Head of caudate nucleus (tissue), 42 donors: ENCODE measurements at regions not wholly inside any gene's neighbourhood (a gene's known extent, or its start where the extent isn't known, plus 50 kb on each side); places are given as distances from the start of the nearest gene placed in this dataset.
A peak's percentile ranks its signal among the peaks of the same experiment; 100 is the strongest.

Experiments used
- DNase-seq, 42 donors: peaks; one replicate each; pipeline versions ENCODE4 v3.0.0 to v3.0.0-alpha.2; 2020 to 2021; ENCODE audit warnings: mixed read lengths in 7 of 42
- intact Hi-C: fragments of 100-400 bp; cut with DNase I; formaldehyde crosslinking; loops from one replicate; pipeline ENCODE4 v1.15.0; 2022

- intact Hi-C loops: no loop called here
- DNase-seq: peak in 5 of 42 donors; percentile 12 to 53 (median 26)
Measured at GRCh38 chr1:60299581-60299980, 226.0 kb upstream of the C1orf87 start.

GRCh38 chr1:60298290-60298689, 224.7 kb upstream of the C1orf87 start:
- intact Hi-C loops: no loop called here
- no peak for DNase-seq

- intact Hi-C loops: no loop called here
- no peak for DNase-seq
Measured at GRCh38 chr1:60296794-60297193, 223.2 kb upstream of the C1orf87 start.

- no peak for DNase-seq
- intact Hi-C loops: no loop called here
Measured at GRCh38 chr1:60292140-60292539, 218.6 kb upstream of the C1orf87 start.

- peak in 21 of 42 donors; percentile 2 to 65 (median 26) for DNase-seq
- intact Hi-C loops: no loop called here
Measured at GRCh38 chr1:60290393-60290792, 216.8 kb upstream of the C1orf87 start.

- intact Hi-C loops: loop anchor here (10.0 kb wide), 1 partner anchor 757 kb away; no protein-coding TSS in a partner anchor
- peak in 24 of 42 donors; percentile 12 to 79 (median 28) for DNase-seq
Measured at GRCh38 chr1:60287536-60287935, 214.0 kb upstream of the C1orf87 start.

GRCh38 chr1:60283690-60284089, 210.1 kb upstream of the C1orf87 start:
- intact Hi-C loops: loop anchor here (10.0 kb wide), 1 partner anchor 761 kb away; no protein-coding TSS in a partner anchor
- no peak for DNase-seq

- peak; percentile 45 to 90 (median 76) for DNase-seq
- intact Hi-C loops: loop anchor here (10.0 kb wide), 1 partner anchor 763 kb away; no protein-coding TSS in a partner anchor
Measured at GRCh38 chr1:60281360-60281932, 207.9 kb upstream of the C1orf87 start.

- no peak for DNase-seq
- intact Hi-C loops: loop anchor here (10.0 kb wide), 1 partner anchor 764 kb away; no protein-coding TSS in a partner anchor
Measured at GRCh38 chr1:60280819-60281218, 207.2 kb upstream of the C1orf87 start.

- DNase-seq: peak in 10 of 42 donors; percentile 2 to 37 (median 12)
- intact Hi-C loops: loop anchor here (10.0 kb wide), 1 partner anchor 765 kb away; no protein-coding TSS in a partner anchor
Measured at GRCh38 chr1:60280256-60280655, 206.7 kb upstream of the C1orf87 start.

- no peak for DNase-seq
- intact Hi-C loops: loop anchor here (10.0 kb wide), 1 partner anchor 765 kb away; no protein-coding TSS in a partner anchor
Measured at GRCh38 chr1:60279798-60280197, 206.2 kb upstream of the C1orf87 start.

- intact Hi-C loops: no loop called here
- DNase-seq: no peak
Measured at GRCh38 chr1:60277269-60277668, 203.7 kb upstream of the C1orf87 start.

- DNase-seq: no peak
- intact Hi-C loops: no loop called here
Measured at GRCh38 chr1:60274422-60275290, 201.1 kb upstream of the C1orf87 start.

- intact Hi-C loops: no loop called here
- no peak for DNase-seq
Measured at GRCh38 chr1:60273185-60273584, 199.6 kb upstream of the C1orf87 start.

GRCh38 chr1:60271041-60271440, 197.5 kb upstream of the C1orf87 start:
- intact Hi-C loops: no loop called here

GRCh38 chr1:60268451-60268850, 194.9 kb upstream of the C1orf87 start:
- intact Hi-C loops: no loop called here
- DNase-seq: no peak

More at GRCh38 chr1:60271041-60271440, 197.5 kb upstream of the C1orf87 start:
- DNase-seq: no peak

- no peak for DNase-seq
- intact Hi-C loops: no loop called here
Measured at GRCh38 chr1:60265560-60266535, 192.3 kb upstream of the C1orf87 start.

GRCh38 chr1:60262701-60263100, 189.1 kb upstream of the C1orf87 start:
- no peak for DNase-seq
- intact Hi-C loops: no loop called here

GRCh38 chr1:60257531-60257930, 184.0 kb upstream of the C1orf87 start:
- intact Hi-C loops: no loop called here
- no peak for DNase-seq
